ENCODE measurements at regions not wholly inside any gene's neighbourhood (a gene's known extent, or its start where the extent isn't known, plus 50 kb on each side); places are given as distances from the start of the nearest gene placed in this dataset.

- no peak overlapping the region for H3K27ac ChIP-seq (ENCODE audit: low read depth, low read length)
- no peaks in the 10 kb centered on the region for H3K27me3 ChIP-seq (ENCODE audit: control insufficient read depth, low read length)
- no peaks in the 10 kb centered on the region for H3K9me3 ChIP-seq (ENCODE audit: control insufficient read depth, insufficient read depth, low read length)
- no peaks in the 10 kb centered on the region for H3K4me1 ChIP-seq (ENCODE audit: control insufficient read depth, low read length)
- no peak overlapping the region for H3K4me3 ChIP-seq (ENCODE audit: low read length)
- H3F3A ChIP-seq (ENCODE audit: control insufficient read depth, insufficient read depth) = no peaks in the 10 kb centered on the region
- H3K4me2 ChIP-seq (ENCODE audit: low read length) = no peak overlapping the region
- no peaks in the 10 kb centered on the region for H3K79me2 ChIP-seq (ENCODE audit: control insufficient read depth, low read length)
- no peaks in the 10 kb centered on the region for H4K20me1 ChIP-seq (ENCODE audit: control insufficient read depth, insufficient read depth, low read depth, low read length)
- no peaks in the 10 kb centered on the region for H3K36me3 ChIP-seq (ENCODE audit: control insufficient read depth, low read length)
- no peaks in the 10 kb centered on the region for H3K9me2 ChIP-seq (replicated peaks; ENCODE audit: control insufficient read depth, low read length)
- no peak for TF ChIP-seq EZH2phosphoT487 (IDR thresholded peaks at IDR 0.05; ENCODE audit: borderline replicate concordance, low read length)
- TF ChIP-seq CTCF (IDR thresholded peaks at IDR 0.05; ENCODE audit: low read depth, low read length, poor library complexity, severe bottlenecking) = no peak
These were observed 129.4 kb upstream of the TCF21 start for GRCh38 chr6:133759524-133759923.

- Histone ChIP-seq H3K27ac (ENCODE audit: low read depth, low read length) (no peak overlapping the region), H3K4me2 (ENCODE audit: low read length) (no peak overlapping the region), H3K36me3 (ENCODE audit: control insufficient read depth, low read length) (no peaks in the 10 kb centered on the region), H4K20me1 (ENCODE audit: control insufficient read depth, insufficient read depth, low read depth, low read length) (no peaks in the 10 kb centered on the region), H3F3A (ENCODE audit: control insufficient read depth, insufficient read depth) (no peaks in the 10 kb centered on the region), H3K9me3 (ENCODE audit: control insufficient read depth, insufficient read depth, low read length) (no peaks in the 10 kb centered on the region), H3K4me3 (ENCODE audit: low read length) (no peak overlapping the region), H3K4me1 (ENCODE audit: control insufficient read depth, low read length) (no peaks in the 10 kb centered on the region), H3K27me3 (ENCODE audit: control insufficient read depth, low read length) (no peaks in the 10 kb centered on the region), H3K9me2 (replicated peaks; ENCODE audit: control insufficient read depth, low read length) (no peaks in the 10 kb centered on the region), H3K79me2 (ENCODE audit: control insufficient read depth, low read length) (no peaks in the 10 kb centered on the region)
- TF ChIP-seq EZH2phosphoT487 (IDR thresholded peaks at IDR 0.05; ENCODE audit: borderline replicate concordance, low read length) = no peak
- no peak for TF ChIP-seq CTCF (IDR thresholded peaks at IDR 0.05; ENCODE audit: low read depth, low read length, poor library complexity, severe bottlenecking)
These were observed 127.2 kb upstream of the TCF21 start for GRCh38 chr6:133761706-133762105.

GRCh38 chr6:133764008-133764753 is 124.7 kb upstream of the TCF21 start:
- H3K4me2 ChIP-seq (ENCODE audit: low read length) = no peak overlapping the region
- H4K20me1 ChIP-seq (ENCODE audit: control insufficient read depth, insufficient read depth, low read depth, low read length) = no peaks in the 10 kb centered on the region
- H3K9me3 ChIP-seq (ENCODE audit: control insufficient read depth, insufficient read depth, low read length) = no peaks in the 10 kb centered on the region
- no peaks in the 10 kb centered on the region for H3K4me1 ChIP-seq (ENCODE audit: control insufficient read depth, low read length)
- no peaks in the 10 kb centered on the region for H3K9me2 ChIP-seq (replicated peaks; ENCODE audit: control insufficient read depth, low read length)
- H3K79me2 ChIP-seq (ENCODE audit: control insufficient read depth, low read length) = no peaks in the 10 kb centered on the region
- H3K27ac ChIP-seq (ENCODE audit: low read depth, low read length) = no peak overlapping the region
- H3K27me3 ChIP-seq (ENCODE audit: control insufficient read depth, low read length) = no peaks in the 10 kb centered on the region
- H3K4me3 ChIP-seq (ENCODE audit: low read length) = no peak overlapping the region
- TF ChIP-seq CTCF (IDR thresholded peaks at IDR 0.05; ENCODE audit: low read depth, low read length, poor library complexity, severe bottlenecking) (no peak), EZH2phosphoT487 (IDR thresholded peaks at IDR 0.05; ENCODE audit: borderline replicate concordance, low read length) (no peak)
- H3K36me3 ChIP-seq (ENCODE audit: control insufficient read depth, low read length) = no peaks in the 10 kb centered on the region
- no peaks in the 10 kb centered on the region for H3F3A ChIP-seq (ENCODE audit: control insufficient read depth, insufficient read depth)
